ENCODE measurements at regions not wholly inside any gene's neighbourhood (a gene's known extent, or its start where the extent isn't known, plus 50 kb on each side); places are given as distances from the start of the nearest gene placed in this dataset.

- Histone ChIP-seq H3K4ac (ENCODE audit: low read length) (no peak overlapping the region), H3K18ac (ENCODE audit: low read length) (peak overlapping the region; percentile 77), H3K36me3 (replicated peaks in 1 of 2; ENCODE audit: control insufficient read depth in 2 of 2, insufficient read depth in 2 of 2, low read length in 2 of 2) (peaks cover 0 to 1% of the 10 kb centered on the region in 2 donors), H2BK15ac (ENCODE audit: low read length) (peak overlapping the region; percentile 2), H2BK12ac (ENCODE audit: low read length) (no peak overlapping the region), H3K4me1 (ENCODE audit: control insufficient read depth in 2 of 2, insufficient read depth in 1 of 2, low read depth in 1 of 2, low read length in 2 of 2) (no peaks in the 10 kb centered on the region), H3K4me3 (ENCODE audit: low read length in 2 of 2) (no peak overlapping the region), H2BK120ac (ENCODE audit: low read depth, low read length) (no peak overlapping the region), H3K14ac (ENCODE audit: low read length) (no peak overlapping the region), H2AFZ (ENCODE audit: low read length) (no peak overlapping the region), H3K27ac (replicated peaks; ENCODE audit: low read length) (no peak overlapping the region), H2BK5ac (ENCODE audit: low read length) (no peak overlapping the region), H2AK5ac (ENCODE audit: low read depth, low read length) (no peak overlapping the region), H3K9ac (ENCODE audit: low read depth, low read length, poor library complexity) (peak overlapping the region; percentile 55), H4K8ac (ENCODE audit: low read depth, low read length) (no peak overlapping the region), H4K91ac (ENCODE audit: low read depth, low read length, poor library complexity) (peak overlapping the region; percentile 56), H3K27me3 (ENCODE audit: control insufficient read depth in 3 of 3, insufficient read depth in 3 of 3, low read depth in 1 of 3, low read length in 3 of 3) (no peaks in the 10 kb centered on the region), H3K23ac (ENCODE audit: low read depth, low read length, poor library complexity) (no peak overlapping the region), H3K79me1 (ENCODE audit: low read depth, low read length) (no peaks in the 10 kb centered on the region), H3K4me2 (ENCODE audit: insufficient read depth, low read length, poor library complexity, severe bottlenecking) (no peak overlapping the region), H3K9me3 (replicated peaks in 1 of 2; ENCODE audit: control insufficient read depth in 2 of 2, insufficient read depth in 1 of 2, low read depth in 1 of 2, low read length in 2 of 2) (peaks cover 0 to 4% of the 10 kb centered on the region in 2 donors)
- no peak for DNase-seq (ENCODE audit: low spot score)
- no CpG with 5 or more reads among the region's 6 CpGs for WGBS, 2 donors (ENCODE audit: extremely low coverage in 2 of 2, insufficient read length in 2 of 2, insufficient replicate concordance in 1 of 2)
Observed at GRCh38 chr1:56339786-56340465, 239.4 kb downstream of the PLPP3 start.

- Histone ChIP-seq H4K8ac (ENCODE audit: low read depth, low read length) (no peak overlapping the region), H2BK120ac (ENCODE audit: low read depth, low read length) (no peak overlapping the region), H3K9me3 (replicated peaks in 1 of 2; ENCODE audit: control insufficient read depth in 2 of 2, insufficient read depth in 1 of 2, low read depth in 1 of 2, low read length in 2 of 2) (peaks cover 0 to 4% of the 10 kb centered on the region in 2 donors), H3K4me1 (ENCODE audit: control insufficient read depth in 2 of 2, insufficient read depth in 1 of 2, low read depth in 1 of 2, low read length in 2 of 2) (no peaks in the 10 kb centered on the region), H3K27me3 (ENCODE audit: control insufficient read depth in 3 of 3, insufficient read depth in 3 of 3, low read depth in 1 of 3, low read length in 3 of 3) (no peaks in the 10 kb centered on the region), H3K79me1 (ENCODE audit: low read depth, low read length) (no peaks in the 10 kb centered on the region), H3K14ac (ENCODE audit: low read length) (no peak overlapping the region), H3K27ac (replicated peaks; ENCODE audit: low read length) (no peak overlapping the region), H3K18ac (ENCODE audit: low read length) (no peak overlapping the region), H4K91ac (ENCODE audit: low read depth, low read length, poor library complexity) (no peak overlapping the region), H3K9ac (ENCODE audit: low read depth, low read length, poor library complexity) (no peak overlapping the region), H2BK12ac (ENCODE audit: low read length) (no peak overlapping the region), H2AK5ac (ENCODE audit: low read depth, low read length) (no peak overlapping the region), H2BK5ac (ENCODE audit: low read length) (no peak overlapping the region), H2AFZ (ENCODE audit: low read length) (no peak overlapping the region), H3K4me3 (ENCODE audit: low read length in 2 of 2) (no peak overlapping the region), H3K4ac (ENCODE audit: low read length) (no peak overlapping the region), H3K4me2 (ENCODE audit: insufficient read depth, low read length, poor library complexity, severe bottlenecking) (no peak overlapping the region), H2BK15ac (ENCODE audit: low read length) (no peak overlapping the region), H3K36me3 (replicated peaks in 1 of 2; ENCODE audit: control insufficient read depth in 2 of 2, insufficient read depth in 2 of 2, low read length in 2 of 2) (peaks cover 0 to 1% of the 10 kb centered on the region in 2 donors), H3K23ac (ENCODE audit: low read depth, low read length, poor library complexity) (no peak overlapping the region)
- DNase-seq (ENCODE audit: low spot score) = no peak
- WGBS, 2 donors (ENCODE audit: extremely low coverage in 2 of 2, insufficient read length in 2 of 2, insufficient replicate concordance in 1 of 2) = no CpG with 5 or more reads among the region's 1 CpG
Observed at GRCh38 chr1:56339093-56339492, 240.3 kb downstream of the PLPP3 start.

- Histone ChIP-seq H2BK12ac (ENCODE audit: low read length) (no peak overlapping the region), H3K79me1 (ENCODE audit: low read depth, low read length) (no peaks in the 10 kb centered on the region), H3K4me2 (ENCODE audit: insufficient read depth, low read length, poor library complexity, severe bottlenecking) (no peak overlapping the region), H3K9me3 (replicated peaks in 1 of 2; ENCODE audit: control insufficient read depth in 2 of 2, insufficient read depth in 1 of 2, low read depth in 1 of 2, low read length in 2 of 2) (no peaks in the 10 kb centered on the region), H2AK5ac (ENCODE audit: low read depth, low read length) (no peak overlapping the region), H4K91ac (ENCODE audit: low read depth, low read length, poor library complexity) (no peak overlapping the region), H2BK15ac (ENCODE audit: low read length) (no peak overlapping the region), H2BK5ac (ENCODE audit: low read length) (no peak overlapping the region), H4K8ac (ENCODE audit: low read depth, low read length) (no peak overlapping the region), H2AFZ (ENCODE audit: low read length) (no peak overlapping the region), H2BK120ac (ENCODE audit: low read depth, low read length) (no peak overlapping the region), H3K36me3 (replicated peaks in 1 of 2; ENCODE audit: control insufficient read depth in 2 of 2, insufficient read depth in 2 of 2, low read length in 2 of 2) (peaks cover 0 to 1% of the 10 kb centered on the region in 2 donors), H3K4ac (ENCODE audit: low read length) (no peak overlapping the region), H3K14ac (ENCODE audit: low read length) (no peak overlapping the region), H3K27me3 (ENCODE audit: control insufficient read depth in 3 of 3, insufficient read depth in 3 of 3, low read depth in 1 of 3, low read length in 3 of 3) (no peaks in the 10 kb centered on the region), H3K23ac (ENCODE audit: low read depth, low read length, poor library complexity) (no peak overlapping the region), H3K4me1 (ENCODE audit: control insufficient read depth in 2 of 2, insufficient read depth in 1 of 2, low read depth in 1 of 2, low read length in 2 of 2) (peaks cover 0 to 3% of the 10 kb centered on the region in 2 donors), H3K27ac (replicated peaks; ENCODE audit: low read length) (no peak overlapping the region), H3K18ac (ENCODE audit: low read length) (no peak overlapping the region), H3K4me3 (ENCODE audit: low read length in 2 of 2) (no peak overlapping the region), H3K9ac (ENCODE audit: low read depth, low read length, poor library complexity) (no peak overlapping the region)
- DNase-seq (ENCODE audit: low spot score) = no peak
- WGBS, 2 donors (ENCODE audit: extremely low coverage in 2 of 2, insufficient read length in 2 of 2, insufficient replicate concordance in 1 of 2) = no CpG with 5 or more reads among the region's 2 CpGs
Observed at GRCh38 chr1:56336982-56337381, 242.4 kb downstream of the PLPP3 start.

GRCh38 chr1:56335394-56335793 is 244.0 kb downstream of the PLPP3 start:
- no peaks in the 10 kb centered on the region for H3K79me1 ChIP-seq (ENCODE audit: low read depth, low read length)
- H3K9ac ChIP-seq (ENCODE audit: low read depth, low read length, poor library complexity) = no peak overlapping the region
- H3K27me3 ChIP-seq (ENCODE audit: control insufficient read depth in 3 of 3, insufficient read depth in 3 of 3, low read depth in 1 of 3, low read length in 3 of 3) = no peaks in the 10 kb centered on the region
- H3K23ac ChIP-seq (ENCODE audit: low read depth, low read length, poor library complexity) = no peak overlapping the region
- no CpG with 5 or more reads among the region's 1 CpG for WGBS, 2 donors (ENCODE audit: extremely low coverage in 2 of 2, insufficient read length in 2 of 2, insufficient replicate concordance in 1 of 2)
- H3K27ac ChIP-seq (replicated peaks; ENCODE audit: low read length) = no peak overlapping the region
- no peak overlapping the region for H2BK120ac ChIP-seq (ENCODE audit: low read depth, low read length)
- H3K4ac ChIP-seq (ENCODE audit: low read length) = no peak overlapping the region
- no peak overlapping the region for H3K14ac ChIP-seq (ENCODE audit: low read length)
- no peak overlapping the region for H3K18ac ChIP-seq (ENCODE audit: low read length)
- no peak for DNase-seq (ENCODE audit: low spot score)
- peaks cover 6 to 7% of the 10 kb centered on the region in 2 donors for H3K4me1 ChIP-seq (ENCODE audit: control insufficient read depth in 2 of 2, insufficient read depth in 1 of 2, low read depth in 1 of 2, low read length in 2 of 2)
- H3K4me2 ChIP-seq (ENCODE audit: insufficient read depth, low read length, poor library complexity, severe bottlenecking) = no peak overlapping the region
- no peaks in the 10 kb centered on the region for H3K9me3 ChIP-seq (replicated peaks in 1 of 2; ENCODE audit: control insufficient read depth in 2 of 2, insufficient read depth in 1 of 2, low read depth in 1 of 2, low read length in 2 of 2)
- H4K8ac ChIP-seq (ENCODE audit: low read depth, low read length) = no peak overlapping the region
- no peak overlapping the region for H4K91ac ChIP-seq (ENCODE audit: low read depth, low read length, poor library complexity)
- H2AFZ ChIP-seq (ENCODE audit: low read length) = no peak overlapping the region
- no peak overlapping the region for H2BK5ac ChIP-seq (ENCODE audit: low read length)
- H3K4me3 ChIP-seq (ENCODE audit: low read length in 2 of 2) = no peak overlapping the region
- peaks cover 0 to 1% of the 10 kb centered on the region in 2 donors for H3K36me3 ChIP-seq (replicated peaks in 1 of 2; ENCODE audit: control insufficient read depth in 2 of 2, insufficient read depth in 2 of 2, low read length in 2 of 2)
- H2BK12ac ChIP-seq (ENCODE audit: low read length) = no peak overlapping the region
- H2AK5ac ChIP-seq (ENCODE audit: low read depth, low read length) = no peak overlapping the region
- H2BK15ac ChIP-seq (ENCODE audit: low read length) = no peak overlapping the region

Measured in neuronal stem cell (in vitro differentiated cells).